Trophoblast cell (in vitro differentiated cells and primary cell): ENCODE measurements at regions not wholly inside any gene's neighbourhood (a gene's known extent, or its start where the extent isn't known, plus 50 kb on each side); places are given as distances from the start of the nearest gene placed in this dataset.

ENCODE experiments used
- DNase-seq, 2 donors: peaks; one replicate each; pipeline ENCODE4 v3.0.0-alpha.2; 2016
- H2AFZ ChIP-seq: 2 replicates; pipeline ENCODE4 v1.6.1; 2013; ENCODE audit warnings: low read length, moderate library complexity, mild to moderate bottlenecking; ENCODE audit not compliant: insufficient read depth, poor library complexity
- H2AK5ac ChIP-seq: 2 replicates; pipeline ENCODE4 v1.6.1; 2013; ENCODE audit warnings: mild to moderate bottlenecking, low read length
- H2BK120ac ChIP-seq: 2 replicates; pipeline ENCODE4 v1.6.1; 2013; ENCODE audit warnings: low read length, mild to moderate bottlenecking, moderate library complexity; ENCODE audit not compliant: insufficient read depth, poor library complexity
- H2BK12ac ChIP-seq: 2 replicates; pipeline ENCODE4 v1.6.1; 2013; ENCODE audit warnings: mild to moderate bottlenecking, low read length, moderate library complexity
- H2BK5ac ChIP-seq: 2 replicates; pipeline ENCODE4 v1.6.1; 2013; ENCODE audit warnings: low read length, low read depth, moderate library complexity, mild to moderate bottlenecking; ENCODE audit not compliant: poor library complexity
- H3K14ac ChIP-seq: 2 replicates; pipeline ENCODE4 v1.6.1; 2013; ENCODE audit warnings: mild to moderate bottlenecking, low read length
- H3K18ac ChIP-seq: 2 replicates; pipeline ENCODE4 v1.6.1; 2013; ENCODE audit warnings: mild to moderate bottlenecking, low read length
- H3K23ac ChIP-seq: 2 replicates; pipeline ENCODE4 v1.6.1; 2013; ENCODE audit warnings: low read length
- H3K27ac ChIP-seq: 2 replicates; pipeline ENCODE4 v1.5.1; 2013; ENCODE audit warnings: low read depth, mild to moderate bottlenecking, inconsistent platforms, low read length, moderate library complexity
- H3K27me3 ChIP-seq: 2 replicates; pipeline ENCODE4 v1.6.1; 2013; ENCODE audit warnings: inconsistent platforms, mild to moderate bottlenecking, low read length, moderate library complexity; ENCODE audit not compliant: insufficient read depth
- H3K36me3 ChIP-seq, 2 experiments: 1 replicate in 1 of 2; 2 replicates in 1 of 2; pipeline ENCODE4 v1.6.1; 2013; ENCODE audit warnings: low read length in 2 of 2, mild to moderate bottlenecking in 2 of 2, moderate library complexity in 1 of 2; ENCODE audit not compliant: insufficient read depth in 2 of 2, control insufficient read depth in 1 of 2
- H3K4ac ChIP-seq: 2 replicates; pipeline ENCODE4 v1.6.1; 2013; ENCODE audit warnings: low read depth, mild to moderate bottlenecking, low read length, moderate library complexity
- H3K4me1 ChIP-seq, 2 experiments: 1 replicate in 1 of 2; 2 replicates in 1 of 2; pipeline ENCODE4 v1.6.1; 2013; ENCODE audit warnings: low read length in 2 of 2, mild to moderate bottlenecking in 2 of 2, moderate library complexity in 1 of 2; ENCODE audit not compliant: insufficient read depth in 2 of 2, control insufficient read depth in 1 of 2
- H3K4me2 ChIP-seq: 2 replicates; pipeline ENCODE4 v1.6.1; 2013; ENCODE audit warnings: inconsistent platforms, mild to moderate bottlenecking, low read length, moderate library complexity
- H3K4me3 ChIP-seq: 2 replicates; pipeline ENCODE4 v1.5.1; 2013; ENCODE audit warnings: mild to moderate bottlenecking, low read depth, low read length, inconsistent platforms
- H3K79me1 ChIP-seq: one replicate; pipeline ENCODE4 v1.6.1; 2013; ENCODE audit warnings: low read length
- H3K79me2 ChIP-seq: 2 replicates; pipeline ENCODE4 v1.6.1; 2013; ENCODE audit warnings: low read length, mild to moderate bottlenecking; ENCODE audit not compliant: control insufficient read depth, insufficient read depth, poor library complexity
- H3K9ac ChIP-seq: 2 replicates; pipeline ENCODE4 v1.6.1; 2013; ENCODE audit warnings: mild to moderate bottlenecking, low read length
- H3K9me3 ChIP-seq: 2 replicates; pipeline ENCODE4 v1.6.1; 2013; ENCODE audit warnings: low read depth, mild to moderate bottlenecking, control low read depth, inconsistent platforms, low read length; ENCODE audit not compliant: insufficient read depth
- H4K12ac ChIP-seq: 2 replicates; pipeline ENCODE4 v1.6.1; 2013; ENCODE audit warnings: low read depth, mild to moderate bottlenecking, low read length, moderate library complexity
- H4K8ac ChIP-seq: 2 replicates; pipeline ENCODE4 v1.6.1; 2013; ENCODE audit warnings: low read depth, mild to moderate bottlenecking, low read length, moderate library complexity
- H4K91ac ChIP-seq: one replicate; pipeline ENCODE4 v1.6.1; 2013; ENCODE audit warnings: low read depth, mild to moderate bottlenecking, low read length, moderate library complexity
- WGBS: extraction: QIAGEN DNeasy Blood & Tissue Kit; methylation state at CpG from one replicate; pipeline ENCODE4 v1.1.7; 2013; ENCODE audit warnings: missing lambda C conversion rate; ENCODE audit not compliant: insufficient read length, insufficient coverage; ENCODE audit errors: extremely low coverage; 5-methylcytosine and 5-hydroxymethylcytosine counted together

DNA sequence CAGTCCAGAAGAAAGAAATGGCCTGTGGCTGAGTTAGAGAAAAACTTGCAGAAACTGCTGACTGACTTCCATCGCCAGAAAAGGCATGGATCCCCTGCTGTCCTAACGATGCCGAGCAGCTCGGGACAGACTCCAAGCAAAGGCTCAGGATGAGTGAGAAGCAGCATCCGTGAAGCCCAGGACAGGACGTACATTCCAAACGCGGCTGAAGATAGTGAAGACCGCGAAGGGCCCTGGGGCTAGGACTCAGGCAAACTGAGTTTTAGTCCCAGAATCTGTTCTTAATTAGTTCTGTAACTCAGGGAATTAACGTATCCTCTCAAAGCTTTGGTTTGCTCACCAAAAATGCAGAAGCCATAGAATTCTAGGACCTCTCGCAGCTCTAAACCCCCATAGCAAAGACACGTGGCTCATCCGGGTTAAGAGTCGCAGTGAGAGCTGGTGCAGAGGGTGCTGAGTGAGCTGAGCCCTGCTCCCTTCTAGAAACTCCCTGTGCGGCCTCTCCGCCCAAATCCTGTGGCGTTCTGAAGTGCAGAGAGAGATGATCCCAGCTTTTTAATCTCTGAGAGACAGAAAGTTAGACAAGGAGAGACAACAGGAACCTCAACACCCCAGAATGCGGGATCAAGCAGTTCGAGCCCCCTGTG lies 132.9 kb upstream of the THBS2 start:
- WGBS, result no CpG with 5 or more reads among the region's 20 CpGs
- Histone ChIP-seq H3K4me2 (no peak overlapping the region), H2AK5ac (no peak overlapping the region), H3K18ac (no peak overlapping the region), H3K79me1 (no peaks in the 10 kb centered on the region), H2BK5ac (no peak overlapping the region), H3K9me3 (peaks cover 13% of the 10 kb centered on the region), H4K12ac (no peak overlapping the region), H3K36me3 (peaks cover 0 to 2% of the 10 kb centered on the region in 2 experiments), H3K4me3 (no peak overlapping the region), H2AFZ (no peak overlapping the region), H3K23ac (no peak overlapping the region), H3K9ac (no peak overlapping the region), H4K8ac (no peak overlapping the region), H2BK12ac (no peak overlapping the region), H3K14ac (no peak overlapping the region), H3K27ac (no peak overlapping the region), H3K27me3 (no peaks in the 10 kb centered on the region), H3K79me2 (no peaks in the 10 kb centered on the region), H2BK120ac (no peak overlapping the region), H3K4ac (no peak overlapping the region), H3K4me1 (no peaks in the 10 kb centered on the region), H4K91ac (no peak overlapping the region)
- peak; percentile 40 to 61 for DNase-seq

DNA sequence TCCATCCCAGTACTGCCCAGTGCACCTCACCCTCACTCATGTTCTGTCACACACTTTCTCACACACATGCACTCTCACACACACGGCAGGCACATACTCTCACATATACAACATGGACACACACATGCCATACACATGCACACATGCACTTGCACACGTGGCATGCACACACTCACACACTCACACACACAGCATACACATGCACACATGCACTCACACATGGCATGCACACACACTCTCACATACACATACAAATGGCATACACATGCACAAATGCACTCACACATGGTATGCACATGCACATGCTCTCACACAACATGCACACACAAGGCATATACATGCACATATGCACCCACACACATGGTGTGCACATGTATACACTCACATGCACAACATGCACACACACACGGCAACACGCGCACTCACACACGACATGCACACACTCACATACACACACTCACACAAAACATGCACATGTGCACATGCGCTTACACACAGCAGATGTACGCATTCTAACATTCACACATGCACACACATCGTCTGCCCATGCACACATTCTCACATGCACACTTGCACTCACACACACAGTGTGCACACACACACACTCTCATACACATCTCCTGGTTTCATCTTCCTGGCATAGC lies 131.7 kb upstream of the THBS2 start:
- peaks cover 0 to 2% of the 10 kb centered on the region in 2 experiments for H3K36me3 ChIP-seq
- peaks cover 13% of the 10 kb centered on the region for H3K9me3 ChIP-seq
- no peak overlapping the region for H2BK12ac ChIP-seq
- no peak overlapping the region for H3K4me2 ChIP-seq
- H2BK120ac ChIP-seq, result no peak overlapping the region
- no peak overlapping the region for H4K8ac ChIP-seq
- WGBS, result no CpG with 5 or more reads among the region's 9 CpGs
- H2AK5ac ChIP-seq, result no peak overlapping the region
- no peaks in the 10 kb centered on the region for H3K79me1 ChIP-seq
- peak overlapping the region; percentile 53 for H3K4me3 ChIP-seq
- H4K12ac ChIP-seq, result no peak overlapping the region
- no peak overlapping the region for H2BK5ac ChIP-seq
- H3K27ac ChIP-seq, result no peak overlapping the region
- H4K91ac ChIP-seq, result no peak overlapping the region
- no peak overlapping the region for H2AFZ ChIP-seq
- H3K14ac ChIP-seq, result no peak overlapping the region
- no peaks in the 10 kb centered on the region for H3K79me2 ChIP-seq
- no peak overlapping the region for H3K9ac ChIP-seq
- H3K4ac ChIP-seq, result no peak overlapping the region
- no peaks in the 10 kb centered on the region for H3K4me1 ChIP-seq
- H3K23ac ChIP-seq, result peak overlapping the region; percentile 94
- H3K27me3 ChIP-seq, result no peaks in the 10 kb centered on the region
- DNase-seq, result no peak
- no peak overlapping the region for H3K18ac ChIP-seq

DNA sequence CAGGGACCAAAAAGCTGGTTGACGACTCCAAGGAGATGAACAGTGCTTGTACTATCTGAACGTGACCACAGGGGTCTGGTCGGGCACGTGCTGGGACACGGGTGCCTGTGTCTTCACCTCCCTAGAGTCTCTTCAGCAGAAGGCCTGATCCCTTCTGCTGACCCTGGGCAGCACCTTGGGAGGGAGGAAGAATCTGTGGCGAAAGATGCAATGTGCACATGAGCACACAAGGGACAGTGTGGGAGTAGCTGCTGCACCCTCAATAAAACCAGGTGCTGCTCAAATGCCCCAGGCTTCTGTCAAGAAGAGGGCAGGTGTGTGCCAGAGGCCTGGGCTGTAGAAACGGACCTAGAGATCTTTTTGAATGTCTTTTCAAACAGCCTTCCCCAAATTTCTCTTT lies 130.6 kb upstream of the THBS2 start:
- no peak overlapping the region for H3K4me2 ChIP-seq
- H3K9ac ChIP-seq, result no peak overlapping the region
- H3K27me3 ChIP-seq, result no peaks in the 10 kb centered on the region
- no peak overlapping the region for H3K23ac ChIP-seq
- H2BK120ac ChIP-seq, result no peak overlapping the region
- no peak overlapping the region for H2AK5ac ChIP-seq
- H2AFZ ChIP-seq, result no peak overlapping the region
- H3K36me3 ChIP-seq, result peaks cover 0 to 2% of the 10 kb centered on the region in 2 experiments
- H3K9me3 ChIP-seq, result peaks cover 9% of the 10 kb centered on the region
- DNase-seq, result no peak
- no peak overlapping the region for H3K27ac ChIP-seq
- H3K4me3 ChIP-seq, result no peak overlapping the region
- H2BK12ac ChIP-seq, result no peak overlapping the region
- no peaks in the 10 kb centered on the region for H3K4me1 ChIP-seq
- no peaks in the 10 kb centered on the region for H3K79me2 ChIP-seq
- no peaks in the 10 kb centered on the region for H3K79me1 ChIP-seq
- no peak overlapping the region for H3K18ac ChIP-seq
- H3K4ac ChIP-seq, result no peak overlapping the region
- H3K14ac ChIP-seq, result no peak overlapping the region
- H4K91ac ChIP-seq, result no peak overlapping the region
- no peak overlapping the region for H2BK5ac ChIP-seq
- no CpG with 5 or more reads among the region's 7 CpGs for WGBS
- H4K8ac ChIP-seq, result no peak overlapping the region
- no peak overlapping the region for H4K12ac ChIP-seq

DNA sequence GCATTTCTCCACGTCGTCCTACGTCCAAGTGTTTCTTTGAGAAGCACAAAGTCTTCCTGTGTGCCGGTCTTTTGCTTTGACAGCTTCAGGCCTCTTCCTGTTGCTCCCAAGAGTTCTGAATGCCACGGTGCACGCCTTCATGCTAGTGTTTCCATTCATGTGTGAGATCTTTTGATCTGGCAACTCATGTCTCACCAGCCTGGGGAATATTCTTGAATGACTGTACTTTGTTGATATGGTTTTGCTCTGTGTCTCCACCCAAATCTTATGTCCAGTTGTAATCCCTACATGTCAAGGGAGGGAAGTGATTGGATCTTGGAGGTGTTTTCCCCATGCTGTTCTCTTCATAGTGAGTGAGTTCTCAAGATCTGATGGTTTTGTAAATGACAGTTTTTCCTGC lies 129.6 kb upstream of the THBS2 start:
- Histone ChIP-seq H3K27me3 (no peaks in the 10 kb centered on the region), H3K23ac (no peak overlapping the region), H3K4me2 (no peak overlapping the region), H3K9me3 (peaks cover 13% of the 10 kb centered on the region), H4K12ac (no peak overlapping the region), H2BK120ac (no peak overlapping the region), H2BK12ac (no peak overlapping the region), H3K4ac (no peak overlapping the region), H3K27ac (no peak overlapping the region), H3K79me2 (no peaks in the 10 kb centered on the region), H2AFZ (no peak overlapping the region), H3K4me1 (no peaks in the 10 kb centered on the region), H2BK5ac (no peak overlapping the region), H3K79me1 (no peaks in the 10 kb centered on the region), H4K8ac (no peak overlapping the region), H3K36me3 (peaks cover 0 to 2% of the 10 kb centered on the region in 2 experiments), H3K4me3 (no peak overlapping the region), H4K91ac (no peak overlapping the region), H2AK5ac (no peak overlapping the region), H3K18ac (no peak overlapping the region), H3K14ac (no peak overlapping the region), H3K9ac (no peak overlapping the region)
- WGBS, result no CpG with 5 or more reads among the region's 6 CpGs
- DNase-seq, result no peak
